ENCODE measurements at regions not wholly inside any gene's neighbourhood (a gene's known extent, or its start where the extent isn't known, plus 50 kb on each side); places are given as distances from the start of the nearest gene placed in this dataset.
A peak's percentile ranks its signal among the peaks of the same experiment; 100 is the strongest.

- TF ChIP-seq ZNF274 (IDR thresholded peaks at IDR 0.05; ENCODE audit: low read depth, low read length) (no peak), CEBPB (IDR thresholded peaks at IDR 0.05; ENCODE audit: low read depth) (0 out of 2 replicates have a peak, but pooled peaks have one; percentile 28), CBX3 (IDR thresholded peaks at IDR 0.05; ENCODE audit: low read depth) (peak; percentile 58; the same call in 1 of the 2 replicates), FOSL1 (IDR thresholded peaks at IDR 0.05; ENCODE audit: low read depth) (peak; percentile 85), ELF1 (IDR thresholded peaks at IDR 0.05; ENCODE audit: borderline replicate concordance, low read depth) (no peak)
Observed at GRCh38 chr20:4457566-4458543, 208.8 kb upstream of the ADRA1D start (continued).

DNA sequence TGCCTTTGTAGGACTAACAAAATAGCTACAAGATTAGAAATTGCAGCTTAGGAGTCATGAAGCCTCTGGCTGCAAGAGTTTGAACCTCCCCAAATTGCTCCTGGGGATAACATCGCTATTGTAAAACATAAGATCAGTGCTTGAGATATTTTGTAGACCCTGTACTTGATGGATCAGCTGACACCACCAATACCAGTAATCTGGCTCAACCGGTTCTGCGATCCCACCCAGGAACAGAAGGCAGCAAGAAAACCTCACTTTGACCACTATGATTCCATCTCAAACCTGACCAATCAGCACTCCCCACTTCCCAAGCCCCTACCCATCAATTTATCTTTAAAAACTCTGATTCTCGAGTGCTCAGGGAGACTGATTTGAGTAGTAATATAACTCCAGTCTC lies 206.9 kb upstream of the ADRA1D start:
- Histone ChIP-seq H4K20me1 (ENCODE audit: insufficient read depth) (no peaks in the 10 kb centered on the region), H3K9me3 (ENCODE audit: control insufficient read depth in 1 of 2, insufficient read depth in 1 of 2, low read depth in 1 of 2, low read length in 2 of 2) (no peaks in the 10 kb centered on the region), H3K27ac (ENCODE audit: low read depth, low read length) (no peak overlapping the region), H3K4me1 (ENCODE audit: control insufficient read depth in 1 of 2, insufficient read depth in 2 of 2, low read length in 2 of 2) (peaks cover 27 to 52% of the 10 kb centered on the region in 2 experiments; a peak in 3 of 4 replicates), H3K36me3 (ENCODE audit: control insufficient read depth in 1 of 2, insufficient read depth in 2 of 2, low read length in 2 of 2) (no peaks in the 10 kb centered on the region), H2AFZ (ENCODE audit: low read depth, low read length, poor library complexity, severe bottlenecking) (no peak overlapping the region), H3K79me2 (ENCODE audit: insufficient read depth, low read length) (no peaks in the 10 kb centered on the region), H3K4me2 (ENCODE audit: low read length) (no peak overlapping the region), H3K9ac (ENCODE audit: low read length) (no peak overlapping the region), H3K9me2 (ENCODE audit: insufficient read depth) (no peaks in the 10 kb centered on the region), H3K4me3 (replicated peaks in 1 of 2; ENCODE audit: low read depth in 1 of 2, low read length in 2 of 2) (no peak overlapping the region), H3K27me3 (ENCODE audit: insufficient read depth, low read length) (no peaks in the 10 kb centered on the region)
- intact Hi-C loops (cut with micrococcal nuclease): no loop called here
- BruUV-seq (replicated peaks): no TSS peak
- ChIA-PET RAD21 (ENCODE audit: low non-redundant PET in 1 of 2, low total read pairs in 2 of 2, uncharacterized antibody in 2 of 2, unreplicated experiment in 2 of 2) (no interaction called here), CTCF (no interaction called here), POLR2A (no interaction called here)
- DNase-seq (ENCODE audit: low read depth, low spot score) (no peak), ATAC-seq (no peak)
- TF ChIP-seq ZBTB33 (IDR thresholded peaks at IDR 0.05; ENCODE audit: extremely low read depth, insufficient replicate concordance, low read length) (no peak), ZFX (IDR thresholded peaks at IDR 0.05) (no peak), EZH2 (IDR thresholded peaks at IDR 0.05) (no peak), YY1 (IDR thresholded peaks at IDR 0.05; ENCODE audit: extremely low read depth, insufficient replicate concordance, low read depth, low read length) (no peak), SP1 (IDR thresholded peaks at IDR 0.05; ENCODE audit: low read depth) (no peak), EGR1 (IDR thresholded peaks at IDR 0.05; ENCODE audit: low read depth) (no peak), FOSL1 (IDR thresholded peaks at IDR 0.05; ENCODE audit: low read depth) (no peak), POLR2AphosphoS5 (IDR thresholded peaks at IDR 0.05; ENCODE audit: low read depth, low read length) (no peak), REST (IDR thresholded peaks at IDR 0.05; ENCODE audit: low read depth) (no peak), CTCF (IDR thresholded peaks at IDR 0.05 in 2 of 3, conservative IDR thresholded peaks at IDR 0.05 in 1 of 3; ENCODE audit: borderline replicate concordance in 1 of 3, insufficient read depth in 1 of 3, low read depth in 2 of 3, low read length in 2 of 3) (no peak), TCF7L2 (IDR thresholded peaks at IDR 0.05; ENCODE audit: borderline replicate concordance, extremely low read depth, insufficient read depth, insufficient read length) (no peak), POLR2A (IDR thresholded peaks at IDR 0.05; ENCODE audit: borderline replicate concordance, extremely low read depth, insufficient read depth, insufficient read length) (no peak), CEBPB (IDR thresholded peaks at IDR 0.05; ENCODE audit: low read depth) (no peak), ELF1 (IDR thresholded peaks at IDR 0.05; ENCODE audit: borderline replicate concordance, low read depth) (no peak), ZNF274 (IDR thresholded peaks at IDR 0.05; ENCODE audit: low read depth, low read length) (no peak)
